ENCODE measurements at regions not wholly inside any gene's neighbourhood (a gene's known extent, or its start where the extent isn't known, plus 50 kb on each side); places are given as distances from the start of the nearest gene placed in this dataset.
"Not testable (repeated sequence)": the region's sequence is repeated elsewhere in the genome, so short reads cannot be mapped to it uniquely, and the experiment has no call there.

DNA sequence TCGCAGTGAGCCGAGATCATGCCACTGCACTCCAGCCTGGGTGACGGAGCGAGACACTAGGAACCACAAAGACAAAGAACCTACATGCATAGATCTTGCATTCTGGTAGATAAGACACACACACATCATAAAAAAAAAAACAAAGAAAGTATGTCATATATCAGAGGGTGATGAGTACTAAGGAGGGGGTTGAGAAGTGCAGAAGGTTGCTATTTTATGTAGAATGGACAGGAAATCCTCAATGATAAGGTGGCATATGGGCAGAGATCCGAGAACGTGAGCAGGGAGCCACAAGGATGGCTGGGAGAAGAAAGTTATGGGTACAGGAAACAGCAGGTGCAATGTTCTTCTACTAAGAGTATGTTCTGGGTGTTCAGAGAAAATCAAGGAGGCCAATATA is 118.8 kb downstream of the MEX3B start:
- Mint-ChIP-seq H3K27ac (peak overlapping the region in 2 of 6 donors; percentile 21 to 40), H3K27me3 (peaks cover 0 to 13% (median 0%) of the 10 kb centered on the region in 3 donors), H3K9me3 (peaks cover 0 to 2% (median 0%) of the 10 kb centered on the region in 7 donors), H3K36me3 (no peaks in the 10 kb centered on the region), H3K4me1 (no peaks in the 10 kb centered on the region), H3K4me3 (no peak overlapping the region)
- ATAC-seq (ENCODE audit: low read depth in 2 of 2): no peak
- no peak for DNase-seq

DNA sequence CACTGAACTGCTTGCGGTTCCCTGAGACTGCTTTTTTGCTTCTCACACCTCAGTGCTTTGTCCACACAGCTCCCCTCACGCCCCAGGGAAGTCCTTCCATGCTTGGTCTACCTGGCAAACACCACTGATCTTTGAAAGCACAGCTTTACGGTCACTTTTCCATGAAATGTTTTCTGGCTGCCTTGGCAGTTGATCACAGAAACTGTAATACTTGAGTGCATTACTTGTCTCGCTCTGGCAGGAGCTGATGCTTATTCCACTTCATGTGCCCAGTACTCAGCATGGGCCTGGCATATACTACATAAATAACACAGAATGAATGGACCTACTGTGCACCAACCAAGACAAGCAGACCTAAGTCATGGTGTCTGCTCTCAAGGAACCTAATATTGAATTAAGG is 121.1 kb downstream of the MEX3B start:
- Mint-ChIP-seq H3K9me3 (peaks cover 8 to 24% (median 18%) of the 10 kb centered on the region in 7 donors), H3K4me3 (no peak overlapping the region), H3K4me1 (no peaks in the 10 kb centered on the region), H3K27ac (no peak overlapping the region), H3K27me3 (peaks cover 0 to 13% (median 12%) of the 10 kb centered on the region in 3 donors), H3K36me3 (peaks cover 3 to 17% of the 10 kb centered on the region in 2 donors)
- DNase-seq (no peak), ATAC-seq (ENCODE audit: low read depth in 2 of 2) (no peak)

DNA sequence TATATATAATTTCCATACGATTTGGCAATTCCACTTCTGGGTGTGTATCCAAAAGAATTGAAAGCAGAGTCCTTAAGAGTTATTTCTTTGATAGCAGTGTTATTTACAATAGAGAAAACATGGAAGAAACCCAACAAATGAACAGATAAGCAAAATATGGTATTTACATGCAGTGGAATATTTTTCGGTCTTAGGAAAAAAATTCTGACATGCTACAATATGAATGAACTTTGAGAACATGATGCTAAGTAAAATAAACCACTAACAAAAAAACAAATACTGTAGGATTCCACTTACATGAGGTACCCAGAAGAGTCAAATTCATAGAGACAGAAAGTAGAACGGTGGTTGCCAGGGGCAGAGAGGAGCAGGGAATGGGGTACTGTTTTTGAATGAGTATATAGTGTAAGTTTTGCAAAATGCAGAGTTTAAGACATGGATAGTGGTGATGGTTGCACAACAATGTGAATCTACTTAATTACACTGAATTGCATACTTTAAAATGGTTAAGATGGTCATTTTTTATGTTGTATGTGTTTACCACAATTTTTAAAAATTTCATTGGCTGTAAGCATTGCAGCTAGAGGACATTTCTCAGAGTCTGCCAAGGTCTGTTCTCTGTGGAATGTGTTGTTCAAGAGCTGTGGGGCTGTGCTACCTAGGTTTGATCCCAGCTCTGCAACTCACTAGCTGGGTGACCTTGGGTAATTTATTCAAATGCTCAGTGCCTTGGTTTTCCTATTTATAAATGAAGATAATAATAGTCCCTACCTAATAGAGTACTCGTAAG is 122.1 kb downstream of the MEX3B start:
- H3K4me3 Mint-ChIP-seq: no peak overlapping the region
- peaks cover 0 to 13% (median 12%) of the 10 kb centered on the region in 3 donors for H3K27me3 Mint-ChIP-seq
- ATAC-seq (ENCODE audit: low read depth in 2 of 2): no peak

DNA sequence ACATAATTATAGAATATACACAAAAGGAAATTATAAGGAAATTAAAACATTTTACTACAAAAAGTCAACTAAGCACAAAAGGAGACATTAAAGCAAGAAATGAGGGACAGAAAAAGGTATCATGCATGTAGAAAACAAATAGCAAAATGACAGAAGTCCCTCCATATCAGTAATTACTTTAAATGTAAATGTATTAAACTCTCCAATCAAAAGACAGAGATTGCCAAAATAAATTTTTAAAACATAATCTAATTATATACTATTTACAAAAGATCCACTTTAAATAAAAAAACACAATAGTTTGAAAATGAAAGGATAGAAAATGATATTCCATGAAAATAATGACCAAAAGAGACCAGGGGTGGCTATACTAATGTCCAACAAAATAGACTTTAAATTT is 123.7 kb downstream of the MEX3B start:
- Mint-ChIP-seq H3K4me1 (no peaks in the 10 kb centered on the region), H3K4me3 (no peak overlapping the region), H3K27ac (no peak overlapping the region), H3K9me3 (peaks cover 17 to 49% (median 36%) of the 10 kb centered on the region in 7 donors), H3K27me3 (peaks cover 0 to 12% (median 11%) of the 10 kb centered on the region in 3 donors), H3K36me3 (peaks cover 3 to 28% of the 10 kb centered on the region in 2 donors)
- DNase-seq (no peak), ATAC-seq (ENCODE audit: low read depth in 2 of 2) (no peak)

More for the DNA sequence above, 122.1 kb downstream of the MEX3B start:
- peaks cover 9 to 33% (median 21%) of the 10 kb centered on the region in 7 donors for H3K9me3 Mint-ChIP-seq
- H3K4me1 Mint-ChIP-seq: no peaks in the 10 kb centered on the region
- peaks cover 3 to 19% of the 10 kb centered on the region in 2 donors for H3K36me3 Mint-ChIP-seq
- DNase-seq: no peak
- no peak overlapping the region for H3K27ac Mint-ChIP-seq

DNA sequence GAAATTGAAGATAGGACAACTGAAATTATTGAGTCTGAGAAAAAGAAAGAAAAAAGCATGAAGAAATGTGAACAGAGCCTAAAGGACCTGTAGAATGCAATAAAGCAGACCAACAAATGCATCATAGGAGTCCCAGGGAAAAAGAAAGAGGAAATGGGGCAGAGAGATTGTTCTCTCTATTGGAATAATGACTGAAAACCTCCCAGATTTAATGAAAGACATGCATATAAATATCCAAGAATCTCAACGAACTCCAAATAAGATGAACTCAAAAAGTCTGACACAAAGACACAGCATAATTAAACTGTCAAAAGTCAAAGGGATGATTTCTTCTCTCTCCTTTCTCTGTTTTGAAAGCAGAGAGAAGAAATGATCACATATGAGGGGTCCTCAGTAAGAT is 124.7 kb downstream of the MEX3B start:
- no peak for ATAC-seq (ENCODE audit: low read depth in 2 of 2)
- H3K36me3 Mint-ChIP-seq: peaks cover 3 to 31% of the 10 kb centered on the region in 2 donors

DNA sequence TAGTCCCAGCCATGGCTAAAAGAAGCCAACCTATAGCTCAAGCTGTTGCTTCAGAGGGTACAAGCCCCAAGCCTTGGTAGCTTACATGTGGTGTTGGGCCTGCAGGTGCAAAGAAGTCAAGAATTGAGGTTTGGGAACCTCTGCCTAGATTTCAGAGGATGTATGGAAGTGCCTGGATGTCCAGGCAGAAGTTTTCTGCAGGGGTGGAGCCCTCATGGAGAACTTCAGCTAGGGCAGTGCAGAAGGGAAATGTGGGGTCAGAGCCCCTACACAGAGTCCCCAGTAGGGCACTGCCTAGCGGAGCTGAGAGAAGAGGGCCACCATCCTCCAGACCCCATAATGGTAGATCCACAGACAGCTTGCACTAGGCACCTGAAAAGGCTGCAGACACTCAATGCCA is 127.1 kb downstream of the MEX3B start:
- not testable (repeated sequence) for ATAC-seq (ENCODE audit: low read depth in 2 of 2); H3K4me3 Mint-ChIP-seq; H3K27ac Mint-ChIP-seq; H3K4me1 Mint-ChIP-seq; DNase-seq
- Mint-ChIP-seq H3K9me3 (peaks cover 18 to 59% (median 39%) of the 10 kb centered on the region in 7 donors), H3K27me3 (peaks cover 0 to 17% (median 8%) of the 10 kb centered on the region in 3 donors), H3K36me3 (peaks cover 3 to 31% of the 10 kb centered on the region in 2 donors)

More for the DNA sequence above, 124.7 kb downstream of the MEX3B start:
- no peak for DNase-seq
- Mint-ChIP-seq H3K9me3 (peaks cover 18 to 59% (median 39%) of the 10 kb centered on the region in 7 donors), H3K27me3 (peaks cover 0 to 12% (median 5%) of the 10 kb centered on the region in 3 donors), H3K4me3 (no peak overlapping the region), H3K27ac (no peak overlapping the region), H3K4me1 (no peaks in the 10 kb centered on the region)

DNA sequence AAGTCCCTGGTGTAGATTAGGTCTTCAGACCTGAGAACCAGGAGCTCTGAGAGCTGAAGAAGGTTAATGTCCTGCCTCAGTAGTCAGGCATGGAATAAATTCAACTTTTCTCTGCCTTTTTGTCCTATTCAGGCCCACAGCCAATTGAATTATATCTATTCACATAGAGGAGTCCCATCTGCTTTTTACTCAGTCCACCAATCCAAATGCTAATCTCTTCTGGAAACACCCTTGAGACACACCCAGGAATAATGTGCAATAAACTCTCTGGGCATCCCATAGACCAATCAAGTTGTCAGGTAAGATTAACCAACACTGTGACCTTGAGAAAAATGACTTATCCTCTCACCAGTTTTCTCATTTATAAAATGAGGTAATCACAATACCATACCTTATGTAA is 129.4 kb downstream of the MEX3B start:
- Mint-ChIP-seq H3K4me3 (no peak overlapping the region), H3K36me3 (peaks cover 3 to 31% of the 10 kb centered on the region in 2 donors), H3K4me1 (no peaks in the 10 kb centered on the region), H3K27me3 (peaks cover 0 to 17% (median 8%) of the 10 kb centered on the region in 3 donors), H3K9me3 (peaks cover 18 to 52% (median 38%) of the 10 kb centered on the region in 7 donors), H3K27ac (no peak overlapping the region)
- ATAC-seq (ENCODE audit: low read depth in 2 of 2) (no peak), DNase-seq (no peak)

DNA sequence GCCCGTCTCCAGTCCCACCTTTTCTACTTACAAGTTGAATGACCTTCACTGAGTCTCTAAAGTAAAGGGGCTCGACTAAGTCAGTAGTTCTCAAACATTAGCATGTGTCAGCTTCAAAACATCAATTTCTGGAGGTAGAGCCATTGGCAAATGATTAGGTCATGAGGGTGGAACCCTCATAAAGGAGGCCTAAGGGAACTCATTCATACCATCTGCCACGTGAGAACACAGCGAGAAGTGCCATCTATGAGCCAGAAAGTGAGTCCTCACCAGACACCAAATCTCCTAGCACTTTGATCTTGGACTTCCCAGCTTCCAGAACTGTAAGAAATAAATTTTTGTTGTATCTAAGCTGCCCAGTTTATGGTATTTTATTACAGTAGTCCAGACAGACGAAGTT is 129.8 kb downstream of the MEX3B start:
- H3K36me3 Mint-ChIP-seq: peaks cover 3 to 27% of the 10 kb centered on the region in 2 donors
- H3K9me3 Mint-ChIP-seq: peaks cover 14 to 48% (median 33%) of the 10 kb centered on the region in 7 donors
- no peaks in the 10 kb centered on the region for H3K4me1 Mint-ChIP-seq
- no peak overlapping the region for H3K27ac Mint-ChIP-seq
- DNase-seq (no peak), ATAC-seq (ENCODE audit: low read depth in 2 of 2) (no peak)
- peaks cover 0 to 14% (median 8%) of the 10 kb centered on the region in 3 donors for H3K27me3 Mint-ChIP-seq
- H3K4me3 Mint-ChIP-seq: no peak overlapping the region

DNA sequence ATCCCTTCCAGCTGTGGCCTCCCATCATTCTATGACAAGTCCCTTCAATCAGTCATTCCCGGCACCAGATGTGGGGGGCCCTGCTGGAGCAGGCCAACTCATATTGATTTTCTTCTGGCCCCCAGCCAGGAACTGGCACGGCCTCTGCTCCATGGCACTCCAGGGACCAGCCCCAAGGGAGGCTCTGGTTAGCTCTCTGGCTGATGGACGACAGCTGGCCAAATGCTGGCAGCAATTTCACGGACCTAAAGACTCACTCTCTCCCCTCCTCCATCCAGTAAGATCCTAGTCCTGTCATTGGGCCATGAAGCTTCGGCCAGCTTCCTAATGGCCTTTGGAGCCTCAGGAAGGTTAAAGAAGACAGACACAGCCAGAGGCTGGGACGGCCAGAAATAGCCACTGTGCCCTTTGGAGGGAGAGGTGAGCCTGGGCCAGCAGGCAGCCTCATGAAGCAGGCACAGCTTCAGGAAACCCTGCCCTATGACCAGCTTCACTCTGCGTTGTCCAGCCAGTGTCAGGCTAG is 131.0 kb downstream of the MEX3B start:
- Mint-ChIP-seq H3K9me3 (peaks cover 10 to 36% (median 21%) of the 10 kb centered on the region in 7 donors), H3K36me3 (peaks cover 0 to 15% of the 10 kb centered on the region in 2 donors), H3K27me3 (peaks cover 0 to 8% (median 5%) of the 10 kb centered on the region in 3 donors), H3K4me1 (no peaks in the 10 kb centered on the region), H3K27ac (no peak overlapping the region), H3K4me3 (no peak overlapping the region)
- DNase-seq (no peak), ATAC-seq (ENCODE audit: low read depth in 2 of 2) (no peak)

DNA sequence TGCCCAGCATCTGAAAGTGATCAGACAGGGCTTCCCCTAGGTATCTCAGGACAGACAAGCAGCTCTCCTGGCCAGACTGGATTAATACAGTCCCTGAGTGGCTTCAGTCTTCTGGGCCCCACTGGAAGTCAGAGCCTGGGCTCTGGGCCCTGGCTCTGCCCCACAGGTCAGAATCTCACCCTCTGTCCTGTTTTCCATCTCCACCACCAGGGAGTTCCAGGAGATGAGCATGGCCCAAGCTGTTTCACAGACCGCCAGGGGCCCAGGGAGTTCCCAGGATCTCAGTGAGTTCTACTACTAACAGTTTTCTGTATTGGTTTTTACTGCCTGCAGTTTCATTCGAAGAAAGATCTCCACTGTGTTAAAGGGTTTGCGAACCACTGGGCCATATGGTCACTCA is 131.5 kb downstream of the MEX3B start:
- Mint-ChIP-seq H3K4me1 (no peaks in the 10 kb centered on the region), H3K27me3 (peaks cover 0 to 8% (median 5%) of the 10 kb centered on the region in 3 donors), H3K9me3 (peaks cover 9 to 31% (median 17%) of the 10 kb centered on the region in 7 donors), H3K27ac (no peak overlapping the region), H3K4me3 (no peak overlapping the region), H3K36me3 (peaks cover 0 to 12% of the 10 kb centered on the region in 2 donors)
- ATAC-seq (ENCODE audit: low read depth in 2 of 2) (no peak), DNase-seq (no peak)

DNA sequence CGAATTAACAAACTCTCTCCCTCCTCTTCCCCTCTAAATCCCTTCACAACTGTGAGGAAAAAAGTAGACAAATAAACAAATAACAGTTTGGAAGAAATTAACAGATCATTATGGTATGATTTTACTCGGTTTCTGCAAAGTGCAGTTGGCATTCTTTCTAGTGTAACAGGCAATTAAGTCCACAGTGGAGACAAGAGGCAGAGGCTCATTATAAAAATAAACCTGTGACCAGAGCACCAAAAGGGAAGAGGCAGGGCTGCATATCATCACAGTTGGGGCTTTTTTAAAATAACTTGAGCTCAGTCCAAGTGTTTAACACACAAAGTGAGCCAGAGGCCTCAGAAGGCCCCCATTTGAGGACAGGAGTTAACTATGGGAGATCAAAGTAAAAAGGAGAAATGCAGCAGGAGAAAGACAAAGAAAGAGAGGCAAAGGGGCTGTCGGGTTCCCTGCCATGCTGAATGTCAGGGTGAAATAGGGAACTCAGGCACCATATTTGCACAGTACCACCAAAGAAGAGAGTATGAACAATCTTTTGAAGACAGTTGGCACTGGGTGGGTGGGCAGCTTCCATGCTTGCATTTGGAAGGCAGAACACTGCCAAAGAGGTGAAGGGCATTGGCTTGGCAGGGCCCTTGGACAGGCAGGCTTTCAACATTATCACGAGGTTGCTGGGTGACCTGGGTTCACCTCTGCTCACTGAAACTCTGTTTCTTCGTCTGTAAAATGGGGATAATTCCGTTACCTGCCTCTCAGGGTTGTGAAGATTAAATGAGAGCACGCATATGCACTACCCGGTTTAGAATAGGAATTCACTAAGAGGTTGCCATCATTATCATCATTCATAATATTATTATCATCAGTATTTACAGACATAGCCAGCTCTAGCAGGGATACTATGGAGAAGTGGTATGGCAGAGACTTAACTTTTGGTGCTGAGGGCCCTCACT is 134.5 kb downstream of the MEX3B start:
- Mint-ChIP-seq H3K27ac (no peak overlapping the region), H3K9me3 (peaks cover 0 to 3% (median 0%) of the 10 kb centered on the region in 7 donors), H3K4me3 (no peak overlapping the region), H3K36me3 (no peaks in the 10 kb centered on the region), H3K4me1 (no peaks in the 10 kb centered on the region), H3K27me3 (peaks cover 4 to 8% (median 5%) of the 10 kb centered on the region in 3 donors)
- ATAC-seq (ENCODE audit: low read depth in 2 of 2) (no peak), DNase-seq (no peak)

DNA sequence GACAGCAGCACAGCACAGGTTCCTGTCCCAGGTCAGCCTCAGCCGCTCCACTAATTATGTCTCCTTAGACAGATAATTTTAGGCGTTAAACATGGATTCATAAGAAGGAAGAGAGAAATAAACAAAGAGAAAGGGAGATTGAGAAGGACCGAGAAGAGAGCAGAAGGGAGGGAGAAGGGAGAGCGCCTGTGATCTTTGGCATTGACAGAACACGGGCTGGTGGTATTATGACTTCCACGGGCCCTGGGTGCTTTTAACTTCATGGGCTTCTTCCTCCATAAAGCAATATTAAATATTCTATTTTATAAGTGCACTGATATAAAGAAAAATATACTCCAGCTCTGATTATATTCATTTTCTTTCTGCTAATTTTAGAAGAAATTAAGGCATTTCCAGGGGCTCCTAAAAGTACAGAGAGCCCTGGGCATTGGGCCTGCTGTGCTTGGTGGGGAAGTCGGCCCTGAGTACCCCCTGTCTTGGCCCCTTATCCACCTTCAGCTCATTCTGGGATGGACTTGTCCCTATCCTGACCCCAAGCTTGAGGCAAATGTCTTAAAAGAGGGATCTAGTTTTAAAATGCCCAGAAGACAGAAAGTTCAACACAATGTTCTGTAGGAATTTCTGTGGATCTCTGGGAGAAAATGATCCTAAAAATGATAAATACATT is 135.3 kb downstream of the MEX3B start:
- Mint-ChIP-seq H3K4me1 (no peaks in the 10 kb centered on the region), H3K36me3 (no peaks in the 10 kb centered on the region), H3K27ac (no peak overlapping the region), H3K9me3 (peaks cover 0 to 3% (median 0%) of the 10 kb centered on the region in 7 donors), H3K27me3 (peaks cover 0 to 14% (median 9%) of the 10 kb centered on the region in 3 donors), H3K4me3 (no peak overlapping the region)
- no peak for DNase-seq
- ATAC-seq (ENCODE audit: low read depth in 2 of 2): no peak

DNA sequence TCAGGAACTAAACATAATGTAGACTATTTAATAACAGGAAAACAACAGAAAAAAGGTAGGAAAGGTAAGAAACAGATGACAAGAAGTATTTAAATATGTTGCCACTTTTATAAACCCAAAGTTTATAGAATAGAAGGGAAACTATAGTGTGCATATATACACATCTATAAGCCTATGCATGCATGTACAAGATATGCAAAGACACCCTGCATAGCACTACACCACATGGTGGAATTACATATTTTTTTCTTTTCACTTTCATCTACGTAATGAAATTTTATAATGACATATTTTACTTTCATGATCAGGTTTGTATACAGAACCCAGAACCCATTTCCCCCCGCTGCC is 136.8 kb downstream of the MEX3B start:
- Mint-ChIP-seq H3K36me3 (no peaks in the 10 kb centered on the region), H3K27me3 (peaks cover 0 to 10% (median 6%) of the 10 kb centered on the region in 3 donors), H3K27ac (no peak overlapping the region), H3K4me3 (no peak overlapping the region), H3K4me1 (no peaks in the 10 kb centered on the region), H3K9me3 (peaks cover 0 to 3% (median 0%) of the 10 kb centered on the region in 7 donors)
- ATAC-seq (ENCODE audit: low read depth in 2 of 2): no peak
- no peak for DNase-seq

All from naive B cell (primary cell).